ENCODE measurements at regions not wholly inside any gene's neighbourhood (a gene's known extent, or its start where the extent isn't known, plus 50 kb on each side); places are given as distances from the start of the nearest gene placed in this dataset.

DNA sequence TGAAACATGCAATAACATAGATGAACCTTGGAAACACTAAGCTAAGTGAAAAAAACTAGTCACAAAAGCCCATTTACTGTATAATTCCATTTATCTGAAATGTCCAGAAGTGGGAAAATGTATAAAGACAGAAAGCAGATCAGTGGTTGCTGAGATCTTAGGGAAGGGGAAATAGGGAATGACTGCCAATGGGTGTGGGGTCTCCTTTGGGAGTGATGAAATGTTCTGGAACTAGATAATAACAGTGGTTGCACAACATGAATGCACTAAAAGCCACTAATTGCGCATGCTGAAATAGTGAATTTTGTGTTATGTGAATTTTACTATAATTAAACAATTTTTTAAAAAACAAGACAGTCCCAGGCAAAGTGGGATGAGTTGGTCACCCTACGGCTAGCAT is 472.8 kb downstream of the CCDC171 start:
- DNase-seq, result no peak
- intact Hi-C loops (cut with DNase I, micrococcal nuclease), result no loop called here
- no peak for ATAC-seq

DNA sequence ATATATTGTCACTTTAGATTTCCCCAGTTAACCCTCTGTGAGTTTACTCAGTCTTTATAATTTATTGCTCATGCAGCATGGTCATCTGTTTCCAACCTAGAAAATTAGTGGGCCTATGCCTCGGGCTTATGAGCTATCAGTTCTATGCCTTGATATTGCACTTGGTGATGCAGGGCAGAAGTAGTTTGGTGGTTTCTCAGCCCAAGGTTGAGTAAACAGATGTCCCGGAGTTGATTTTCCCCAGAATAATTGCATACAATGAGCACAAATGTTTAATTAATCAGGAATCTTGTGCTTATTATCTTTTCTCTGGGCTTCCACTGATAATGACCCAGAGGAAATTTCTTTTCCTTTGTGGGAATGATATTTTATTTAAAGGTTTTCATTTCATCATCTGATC is 474.0 kb downstream of the CCDC171 start:
- intact Hi-C loops (cut with DNase I, micrococcal nuclease), result no loop called here
- no peak for ATAC-seq
- no peak for DNase-seq

DNA sequence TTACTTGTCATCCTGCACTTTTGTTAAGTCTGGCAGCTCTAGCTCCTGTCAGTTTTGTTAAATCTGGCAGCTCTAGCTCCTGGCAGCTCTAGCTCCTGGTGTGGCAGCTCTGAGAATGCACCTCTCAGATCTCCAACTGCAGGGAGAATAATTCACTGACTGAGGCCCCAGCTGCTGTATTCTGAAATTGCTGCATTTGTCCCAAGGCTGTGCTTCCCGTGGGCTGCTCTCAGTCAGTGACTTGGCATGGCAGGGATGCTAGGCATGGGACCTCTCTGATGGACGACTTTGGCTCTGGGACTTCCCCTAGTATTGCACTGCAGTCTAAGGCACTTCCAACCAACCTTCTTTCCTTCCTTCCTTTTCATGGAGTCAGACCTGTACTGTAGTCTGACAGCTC is 475.7 kb downstream of the CCDC171 start:
- no peak for DNase-seq
- intact Hi-C loops (cut with DNase I, micrococcal nuclease), result no loop called here
- ATAC-seq, result no peak

DNA sequence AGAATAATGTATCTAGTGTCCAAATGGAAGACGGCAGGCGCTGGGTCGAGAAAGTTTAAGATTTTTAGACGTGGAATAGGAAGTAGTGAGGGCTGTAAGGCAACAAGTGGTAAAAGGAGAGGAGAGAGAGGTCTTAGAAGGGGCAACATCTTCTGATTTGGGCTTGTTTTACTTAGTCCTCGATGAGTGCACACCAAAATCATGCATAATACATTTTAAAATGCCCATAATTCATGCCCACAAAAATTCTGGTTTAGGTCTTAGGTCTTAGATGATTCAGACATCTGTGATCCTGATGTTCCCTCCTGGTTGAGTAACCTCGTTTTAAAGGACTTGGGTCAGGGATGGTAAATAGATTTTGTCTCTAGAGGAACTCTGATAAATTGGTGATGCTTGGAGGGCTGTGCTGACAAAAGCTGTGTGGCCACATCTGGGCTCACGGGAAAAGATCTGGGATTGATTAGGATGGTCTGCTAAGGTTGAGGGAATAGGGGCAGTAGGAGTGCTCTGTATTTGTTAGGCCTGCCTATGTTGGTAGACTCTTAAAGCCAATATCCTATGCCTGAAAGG is 476.3 kb downstream of the CCDC171 start:
- ATAC-seq, result no peak

DNA sequence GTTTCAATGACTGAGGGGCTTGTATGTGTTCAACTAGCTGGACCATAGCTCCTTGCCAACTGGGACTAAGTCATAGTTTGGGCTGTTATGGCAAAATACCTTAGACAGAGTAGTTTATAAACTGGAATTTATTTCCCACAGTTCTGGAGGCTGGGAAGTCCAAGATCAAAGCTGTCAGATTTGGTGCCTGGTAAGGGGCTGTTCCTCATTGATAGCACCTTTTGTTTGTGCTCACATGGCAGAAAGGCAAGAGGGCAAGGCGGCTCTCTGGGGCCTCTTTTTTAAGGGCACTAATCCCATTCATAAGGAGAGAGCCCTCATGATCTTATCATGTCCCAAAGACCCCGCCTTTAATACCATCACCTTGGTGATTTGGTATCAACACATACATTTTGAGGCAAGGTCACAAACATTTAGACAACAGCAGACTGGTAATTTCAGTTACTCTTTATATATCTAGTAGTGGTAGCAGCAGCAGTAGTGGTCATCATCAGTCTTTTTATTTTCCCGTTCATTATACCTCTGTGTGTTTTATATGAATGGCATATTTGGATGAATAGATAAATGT is 477.0 kb downstream of the CCDC171 start:
- intact Hi-C loops (cut with DNase I, micrococcal nuclease), result no loop called here
- ATAC-seq, result no peak
- no peak for DNase-seq

More for the DNA sequence above, 476.3 kb downstream of the CCDC171 start:
- no peak for DNase-seq
- intact Hi-C loops (cut with DNase I, micrococcal nuclease), result no loop called here

DNA sequence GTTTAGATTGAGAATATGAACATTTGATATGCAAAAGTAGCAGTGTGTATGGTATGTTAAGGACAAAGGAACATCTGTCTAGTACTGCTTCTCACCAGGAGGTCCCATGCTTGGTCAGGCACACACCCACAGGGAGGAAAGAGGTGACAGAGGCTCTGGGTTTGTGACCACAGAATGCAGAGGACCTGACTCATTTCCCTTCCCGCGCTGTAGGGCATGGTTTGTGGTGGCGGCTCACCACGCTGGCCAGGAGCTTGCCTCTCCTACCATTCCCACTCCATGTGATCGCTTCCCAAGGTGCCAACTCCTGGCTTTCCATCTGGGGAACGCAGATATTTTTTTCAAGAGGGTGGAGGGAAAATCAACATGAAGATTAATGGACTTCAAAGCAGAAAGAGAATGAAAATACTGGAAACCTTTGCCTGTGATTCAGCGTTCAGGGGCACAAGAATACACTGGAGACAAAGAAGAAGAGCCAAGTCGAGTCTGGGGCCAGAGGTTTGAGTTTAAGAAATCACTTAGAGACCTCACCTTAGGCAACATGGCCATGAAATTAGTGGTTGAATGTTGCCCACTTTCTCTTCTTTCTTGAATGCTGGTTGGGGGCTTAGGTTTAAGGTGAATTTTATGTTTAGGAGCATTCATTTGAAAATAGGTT is 477.8 kb downstream of the CCDC171 start:
- DNase-seq, result no peak
- intact Hi-C loops (cut with DNase I, micrococcal nuclease), result no loop called here
- ATAC-seq, result no peak

GRCh38 chr9:16031486-16031885 is 478.6 kb downstream of the CCDC171 start:
- no peak for DNase-seq
- ATAC-seq, result no peak
- intact Hi-C loops (cut with DNase I, micrococcal nuclease), result no loop called here

- intact Hi-C loops (cut with DNase I, micrococcal nuclease), result no loop called here
- ATAC-seq (no peak), DNase-seq (no peak)
Measured at GRCh38 chr9:16031971-16032370, 479.1 kb downstream of the CCDC171 start.

GRCh38 chr9:16032799-16033198 is 480.0 kb downstream of the CCDC171 start:
- ATAC-seq (no peak), DNase-seq (no peak)
- intact Hi-C loops (cut with DNase I, micrococcal nuclease), result no loop called here

DNA sequence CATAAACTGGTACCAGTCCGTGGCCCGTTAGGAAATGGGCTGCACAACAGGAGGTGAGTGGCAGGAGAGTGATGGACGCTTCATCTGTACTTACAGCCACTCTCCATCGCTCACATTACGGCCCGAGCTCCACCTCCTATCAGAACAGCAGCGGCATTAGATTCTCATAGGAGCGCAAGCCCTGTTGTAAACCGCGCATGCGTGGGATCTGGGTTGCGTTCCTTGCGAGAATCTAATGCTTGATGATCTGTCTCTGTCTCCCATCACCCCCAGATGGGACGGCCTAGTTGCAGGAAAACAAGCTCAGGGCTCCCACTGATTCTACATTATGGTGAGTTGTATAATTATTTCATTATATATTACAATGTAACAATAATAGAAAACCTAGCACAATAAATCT is 480.4 kb downstream of the CCDC171 start:
- no peak for DNase-seq

DNA sequence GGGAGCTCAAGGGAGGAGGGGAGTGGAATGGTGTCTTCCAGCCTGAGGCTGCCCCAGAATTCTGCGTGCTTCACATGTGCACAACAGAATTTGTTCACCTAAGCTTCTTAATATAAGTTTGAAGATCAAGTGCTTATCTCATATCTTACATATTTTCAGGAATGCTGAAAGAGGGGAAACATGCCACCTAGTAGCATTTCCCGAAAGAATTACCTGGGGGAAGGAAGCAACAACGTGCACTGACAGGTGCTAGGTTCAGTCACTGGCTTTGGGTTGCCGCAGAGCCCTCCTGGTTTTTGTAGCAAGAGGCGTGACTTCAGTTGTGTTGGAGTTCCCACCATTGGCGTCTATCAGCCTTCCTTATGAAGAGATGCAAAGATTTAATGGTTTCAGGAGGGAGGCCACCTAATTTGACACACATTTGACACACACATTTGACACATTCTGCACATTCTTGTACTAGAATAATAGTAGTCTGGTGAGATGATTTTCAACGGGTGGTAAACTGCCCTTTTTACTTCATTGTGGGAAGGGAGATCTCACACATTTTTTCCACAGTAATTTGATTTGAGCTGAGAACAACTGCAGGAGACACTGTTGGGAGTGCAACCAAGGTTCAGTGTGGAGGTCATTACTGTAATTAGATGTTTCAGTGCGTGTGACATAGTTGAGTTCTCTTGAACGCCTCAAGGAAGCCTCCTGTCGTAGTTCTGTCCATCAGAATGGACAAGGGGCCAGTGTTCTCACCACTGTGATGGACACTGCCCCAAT is 481.3 kb downstream of the CCDC171 start:
- intact Hi-C loops (cut with DNase I, micrococcal nuclease), result no loop called here
- DNase-seq, result no peak
- no peak for ATAC-seq

More for the DNA sequence above, 480.4 kb downstream of the CCDC171 start:
- intact Hi-C loops (cut with DNase I, micrococcal nuclease), result no loop called here
- no peak for ATAC-seq

GRCh38 chr9:16039218-16039987 is 486.6 kb downstream of the CCDC171 start:
- DNase-seq (peak in 1 of 2 donors; percentile 28), ATAC-seq (no peak)
- intact Hi-C loops (cut with DNase I, micrococcal nuclease), result no loop called here

DNA sequence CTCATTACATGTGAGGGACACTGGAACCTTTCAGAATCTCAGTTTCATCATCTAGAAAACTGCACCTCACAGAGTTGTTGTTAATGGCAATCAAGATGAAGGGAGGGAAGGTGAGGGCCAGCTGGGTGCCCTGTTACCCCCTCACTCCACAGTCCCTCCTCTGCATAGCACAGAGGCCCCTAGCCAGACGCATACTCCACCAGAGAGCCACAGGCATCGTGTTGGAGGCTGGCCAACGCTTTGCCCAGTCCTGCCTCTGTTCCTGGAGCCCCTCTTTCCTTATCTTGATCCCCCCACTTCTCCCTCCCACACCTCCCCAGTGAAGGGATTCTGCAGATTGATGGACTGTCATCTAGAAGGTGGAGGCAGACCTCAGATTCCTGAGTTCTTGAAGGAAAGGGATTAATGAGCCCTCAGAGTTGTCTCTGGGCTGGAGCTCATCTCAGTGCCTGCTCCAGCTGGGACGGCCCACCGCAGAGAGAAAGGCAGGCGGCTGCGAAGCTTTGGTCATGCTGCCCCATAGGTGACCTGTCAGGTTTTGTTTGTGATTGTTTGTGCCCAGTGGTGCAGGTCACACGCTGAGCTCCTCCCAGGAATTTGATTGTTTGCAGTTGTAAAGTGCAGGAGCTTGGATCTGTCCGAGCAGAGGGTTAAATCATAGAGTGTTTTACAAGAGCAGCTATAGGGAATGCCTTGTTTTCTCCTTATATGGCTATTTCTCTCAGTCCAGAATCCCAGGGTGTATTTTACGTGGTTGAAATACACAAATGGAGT is 487.3 kb downstream of the CCDC171 start:
- DNase-seq (no peak), ATAC-seq (peak; percentile 22)
- intact Hi-C loops (cut with DNase I, micrococcal nuclease), result no loop called here

DNA sequence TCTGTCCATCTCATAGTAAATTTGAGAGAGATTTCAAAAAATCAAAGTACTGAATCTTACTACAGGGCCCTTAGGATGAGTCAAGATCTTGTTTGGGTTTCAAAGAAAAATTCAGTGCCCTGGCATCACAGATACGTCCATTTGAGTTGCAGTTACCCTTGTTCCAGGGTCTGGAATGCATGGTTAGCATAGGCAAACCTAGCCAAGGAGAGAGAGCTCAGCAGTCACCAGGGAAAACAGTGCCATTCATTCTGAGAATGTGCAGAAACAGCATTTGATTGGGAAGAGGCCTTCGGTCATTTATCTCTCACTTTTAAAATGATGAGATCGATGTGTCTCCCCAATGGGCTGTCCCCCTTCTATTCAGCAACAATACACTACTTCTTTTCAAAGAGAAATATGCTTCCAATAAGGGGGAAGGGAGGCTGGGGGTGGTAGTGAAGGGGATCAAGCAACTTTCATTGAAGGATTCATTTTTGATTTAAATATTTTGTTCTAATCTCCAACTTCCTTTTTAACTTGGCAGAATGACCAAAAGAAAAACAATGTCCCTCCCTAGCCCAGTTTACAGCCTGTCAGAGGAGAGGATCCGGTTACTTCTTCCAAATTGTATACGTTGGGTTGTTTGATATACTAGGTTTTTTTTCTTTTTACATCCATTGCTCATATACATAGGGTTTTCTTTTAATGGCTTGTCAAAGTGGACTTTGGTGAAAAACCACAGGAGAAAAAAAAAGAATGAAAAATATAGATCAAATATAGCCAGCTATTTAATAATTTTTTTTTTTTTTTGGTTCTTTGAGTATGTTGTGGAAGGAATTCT is 491.1 kb downstream of the CCDC171 start:
- ATAC-seq, result no peak
- DNase-seq, result no peak
- intact Hi-C loops (cut with DNase I, micrococcal nuclease), result no loop called here

GRCh38 chr9:16044579-16044881 is 491.7 kb downstream of the CCDC171 start:
- ATAC-seq (no peak), DNase-seq (no peak)
- intact Hi-C loops (cut with DNase I, micrococcal nuclease), result no loop called here

DNA sequence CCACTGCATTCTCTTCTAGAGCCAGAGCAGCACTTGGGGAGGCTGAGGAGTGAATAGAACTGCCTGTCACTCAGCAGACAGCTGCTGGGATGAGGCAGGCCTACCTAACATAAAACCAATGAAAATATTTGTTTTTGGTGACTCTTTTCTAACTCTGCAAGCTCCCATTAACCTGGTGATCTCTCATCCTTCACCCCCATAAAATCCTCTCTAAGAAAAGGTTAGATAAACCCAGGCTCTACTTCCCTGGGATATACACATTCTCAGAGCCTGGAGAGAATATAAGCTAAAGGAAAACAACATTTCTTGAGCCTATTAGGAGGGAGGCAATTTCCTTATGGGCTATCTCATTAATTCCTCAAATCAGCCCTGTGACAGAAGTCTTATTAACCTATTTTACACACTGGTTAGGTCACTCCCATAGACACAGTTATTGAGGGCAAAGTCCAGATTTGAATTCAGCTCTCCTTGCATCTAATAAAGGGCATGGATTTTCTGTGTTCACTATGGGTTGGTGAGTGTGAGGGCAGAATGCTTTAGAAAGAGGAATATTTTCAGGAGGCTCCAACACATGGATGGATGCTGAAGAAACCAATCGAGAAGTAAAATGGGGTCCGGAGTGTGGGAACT is 492.9 kb downstream of the CCDC171 start:
- intact Hi-C loops (cut with DNase I, micrococcal nuclease), result no loop called here
- DNase-seq (no peak), ATAC-seq (peak; percentile 48)

DNA sequence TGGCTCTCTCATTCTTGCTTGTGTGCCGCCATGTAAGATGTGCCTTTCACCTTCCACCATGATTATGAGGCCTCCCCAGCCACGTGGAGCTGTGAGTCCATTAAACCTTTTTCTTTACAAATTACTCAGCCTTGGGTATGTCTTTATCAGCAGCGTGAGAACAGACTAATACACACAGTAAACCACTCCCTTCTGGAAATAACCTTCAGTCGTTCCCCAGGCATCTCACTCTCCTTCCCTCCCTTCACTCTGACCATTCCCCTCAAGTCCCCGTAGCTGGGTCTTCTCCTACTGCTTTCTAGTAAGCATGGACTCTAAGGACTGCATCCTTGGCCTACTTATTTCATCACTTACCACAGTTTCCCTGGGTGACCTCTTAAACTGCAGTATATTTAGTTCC is 493.9 kb downstream of the CCDC171 start:
- intact Hi-C loops (cut with DNase I, micrococcal nuclease), result no loop called here
- no peak for DNase-seq
- no peak for ATAC-seq

GRCh38 chr9:16048129-16048528 is 495.3 kb downstream of the CCDC171 start:
- ATAC-seq, result no peak
- intact Hi-C loops (cut with DNase I, micrococcal nuclease), result no loop called here
- no peak for DNase-seq

Measured in left colon (tissue), 2 donors.